ENCODE measurements at regions not wholly inside any gene's neighbourhood (a gene's known extent, or its start where the extent isn't known, plus 50 kb on each side); places are given as distances from the start of the nearest gene placed in this dataset.
"Not testable (repeated sequence)": the region's sequence is repeated elsewhere in the genome, so short reads cannot be mapped to it uniquely, and the experiment has no call there.

DNA sequence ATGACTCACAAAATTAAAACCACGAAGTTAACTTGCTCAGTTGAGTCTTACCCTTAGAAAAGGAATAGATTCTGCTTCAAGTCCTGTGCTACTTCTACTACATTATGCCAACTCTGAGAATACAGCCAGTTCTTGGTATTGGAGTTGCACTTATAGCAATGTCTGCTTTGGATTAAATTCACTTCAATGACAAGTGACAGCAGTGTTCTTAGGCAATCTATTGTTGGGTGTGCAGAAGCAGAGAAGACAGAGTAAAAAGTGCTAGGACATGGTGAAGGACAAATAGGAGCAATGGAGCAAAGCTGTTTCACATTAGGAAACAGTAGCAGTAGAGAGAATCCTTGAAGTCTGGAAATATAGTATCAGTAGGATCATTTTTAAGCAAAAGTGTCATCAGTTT, 713.1 kb downstream of the SI start:
- no peak for DNase-seq

- DNase-seq, result no peak
Observed at GRCh38 chr3:164364111-164364510, 714.2 kb downstream of the SI start.

DNA sequence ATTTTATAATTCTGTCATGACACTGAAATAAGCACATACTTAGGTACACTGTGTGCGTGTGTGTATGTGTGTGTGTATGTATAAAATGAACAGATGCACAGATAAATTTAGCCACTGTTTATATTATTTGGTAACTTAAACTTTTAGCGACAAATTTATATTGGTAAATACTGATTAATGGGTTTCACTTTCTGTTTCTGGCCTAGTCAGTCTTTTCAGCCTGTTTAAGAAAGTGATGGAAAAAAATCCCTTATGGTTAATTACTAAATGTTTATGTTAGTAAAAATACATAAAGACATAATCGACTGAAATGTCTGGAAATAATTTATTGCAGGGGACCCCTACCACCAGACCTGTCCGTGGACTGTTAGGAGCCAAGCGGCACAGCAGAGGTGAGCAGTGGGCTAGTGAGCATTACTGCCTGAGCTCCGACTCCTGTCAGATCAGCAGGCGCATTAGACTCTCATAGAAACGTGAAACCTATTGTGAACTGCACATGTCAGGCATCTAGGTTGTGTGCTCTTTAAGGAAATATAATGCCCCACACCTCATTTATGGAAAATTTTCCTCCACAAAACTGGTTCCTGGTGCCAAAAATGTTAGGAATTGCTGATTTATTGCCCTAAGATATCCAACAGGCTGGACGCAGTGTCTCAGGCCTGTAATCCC, 717.4 kb downstream of the SI start:
- peak; percentile 4 for DNase-seq

DNA sequence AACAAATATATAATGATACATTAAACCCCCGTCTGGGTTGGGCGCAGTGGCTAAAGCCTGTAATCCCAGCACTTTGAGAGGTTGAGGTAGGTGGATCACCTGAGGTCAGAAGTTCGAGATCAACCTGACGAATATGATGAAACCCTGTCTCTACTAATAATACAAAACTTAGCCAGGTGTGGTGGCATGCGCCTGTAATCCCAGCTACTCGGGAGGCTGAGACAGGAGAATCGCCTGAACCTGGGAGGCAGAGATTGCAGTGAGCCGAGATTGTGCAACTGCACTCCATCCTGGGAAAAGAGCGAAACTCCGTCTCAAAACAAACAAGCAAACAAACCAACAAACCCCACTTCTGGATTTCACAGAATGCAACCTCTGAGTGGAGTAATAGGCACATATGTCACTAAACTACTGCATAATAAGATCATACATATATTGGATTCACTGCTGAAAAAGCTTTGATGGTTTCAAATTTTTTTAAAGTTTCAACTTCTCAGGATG, 718.2 kb downstream of the SI start:
- DNase-seq, result no peak

GRCh38 chr3:164352991-164353390, 725.3 kb downstream of the SI start:
- no peak for DNase-seq

DNA sequence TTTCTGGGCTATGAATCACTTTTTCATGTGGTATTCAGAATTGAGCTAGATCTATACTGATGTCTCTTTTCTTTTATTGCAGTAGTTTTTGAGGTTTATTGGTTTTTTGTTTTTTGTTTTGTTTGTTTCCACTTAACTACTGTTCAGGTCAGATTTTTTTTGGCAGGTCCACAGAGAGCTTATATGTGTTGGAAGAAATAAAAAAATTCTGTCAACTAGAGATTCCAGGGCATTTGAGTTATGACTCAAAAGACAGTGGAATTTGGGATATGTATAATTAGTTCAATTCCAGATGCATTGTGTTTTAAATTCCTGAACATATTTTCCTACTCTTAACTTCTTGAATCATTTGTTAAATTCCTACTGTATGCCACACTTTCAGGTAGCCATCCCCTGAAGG, 727.2 kb downstream of the SI start:
- DNase-seq, result no peak

DNA sequence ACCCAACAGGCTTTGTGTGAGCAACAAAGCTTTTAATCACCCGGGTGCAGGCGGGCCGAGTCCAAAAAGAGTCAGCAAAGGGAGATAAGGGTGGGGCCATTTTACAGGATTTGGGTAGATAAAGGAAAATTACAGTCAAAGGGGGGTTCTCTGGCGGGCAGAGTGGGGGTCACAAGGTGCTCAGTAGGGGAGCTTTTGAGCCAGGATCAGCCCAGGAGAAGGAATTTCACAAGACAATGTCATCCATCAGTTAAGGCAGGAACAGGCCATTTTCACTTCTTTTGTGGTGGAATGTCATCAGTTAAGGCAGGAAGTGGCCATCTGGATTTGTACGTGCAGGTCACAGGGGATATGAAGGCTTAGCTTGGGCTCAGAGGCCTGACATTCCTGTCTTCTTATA, 736.1 kb downstream of the SI start:
- not testable (repeated sequence) for DNase-seq

- DNase-seq, result no peak
Observed at GRCh38 chr3:164341086-164341485, 737.2 kb downstream of the SI start.

DNA sequence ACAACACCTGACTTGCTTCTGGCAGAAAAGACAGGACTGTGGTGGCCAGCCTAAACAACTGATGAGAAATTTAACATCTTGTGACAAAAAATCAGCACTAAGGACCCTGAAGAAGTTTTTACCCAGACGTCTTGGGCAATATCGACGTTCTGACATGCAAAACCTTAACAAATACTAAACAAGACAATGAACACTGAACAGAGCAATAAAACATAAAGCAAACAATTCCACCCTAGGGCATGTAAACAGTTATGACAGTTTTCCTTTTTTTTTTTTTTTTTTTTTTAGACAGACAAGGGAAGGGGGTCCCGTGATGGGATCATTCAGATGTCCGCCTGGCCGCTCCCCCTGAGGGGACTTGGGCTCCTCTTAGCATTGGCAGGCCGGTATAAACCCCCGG, 738.0 kb downstream of the SI start:
- DNase-seq, result no peak

GRCh38 chr3:164332831-164333802, 745.2 kb downstream of the SI start:
- DNase-seq, result no peak

- no peak for DNase-seq
Observed at GRCh38 chr3:164326714-164327113, 751.6 kb downstream of the SI start.

DNA sequence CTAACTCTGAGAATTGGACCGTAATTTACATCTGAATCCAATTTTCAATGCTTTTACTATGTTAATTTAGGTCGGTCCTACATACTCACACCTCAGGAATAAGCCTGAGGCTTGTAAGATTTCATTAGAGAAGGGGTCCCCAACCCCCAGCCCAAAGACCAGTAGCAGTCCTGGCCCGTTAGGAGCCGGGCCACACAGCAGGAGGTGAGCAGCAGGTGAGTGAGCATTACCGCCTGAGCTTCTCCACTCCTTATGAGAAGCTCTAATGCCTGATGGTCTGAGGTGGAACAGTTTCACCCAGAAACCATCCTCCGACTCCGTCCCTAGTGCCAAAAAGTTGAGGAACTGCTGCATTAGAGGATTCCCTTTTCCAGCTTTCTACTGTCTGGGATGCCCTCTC, 757.3 kb downstream of the SI start:
- DNase-seq, result no peak

GRCh38 chr3:164306042-164306441, 772.3 kb downstream of the SI start:
- peak; percentile 78 for DNase-seq

GRCh38 chr3:164303894-164304293, 774.4 kb downstream of the SI start:
- DNase-seq, result no peak

DNA sequence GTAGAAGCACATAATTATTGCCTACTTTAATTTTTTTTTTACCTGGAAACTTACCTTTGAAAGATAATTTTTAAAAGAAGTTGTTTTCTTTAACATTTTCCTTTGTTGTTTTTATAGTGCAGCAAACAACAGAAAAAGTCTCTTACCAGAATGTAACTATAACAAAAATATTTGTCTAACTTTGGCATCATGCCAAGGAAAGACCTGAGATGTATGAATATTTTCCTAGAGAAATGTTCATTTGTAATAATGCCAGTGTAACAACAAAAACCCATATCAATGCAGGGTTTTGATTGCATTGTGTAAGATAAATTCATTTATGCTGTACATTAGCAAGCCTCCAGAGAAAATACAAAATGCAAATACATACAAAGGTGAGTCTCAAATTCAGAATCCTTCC, 775.7 kb downstream of the SI start:
- DNase-seq, result no peak

DNA sequence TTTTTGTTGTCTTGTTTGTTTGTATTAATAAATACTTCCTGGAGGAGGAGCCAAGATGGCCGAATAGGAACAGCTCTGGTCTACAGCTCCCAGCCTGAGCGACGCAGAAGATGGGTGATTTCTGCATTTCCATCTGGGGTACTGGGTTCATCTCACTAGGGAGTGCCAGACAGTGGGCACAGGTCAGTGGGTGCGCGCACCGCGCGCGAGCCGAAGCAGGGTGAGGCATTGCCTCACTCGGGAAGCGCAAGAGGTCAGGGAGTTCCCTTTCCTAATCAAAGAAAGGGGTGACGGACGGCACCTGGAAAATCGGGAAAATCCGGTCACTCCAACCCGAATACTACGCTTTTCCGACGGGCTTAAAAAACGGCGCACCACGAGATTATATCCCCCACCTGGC, 786.8 kb downstream of the SI start:
- not testable (repeated sequence) for DNase-seq

DNA sequence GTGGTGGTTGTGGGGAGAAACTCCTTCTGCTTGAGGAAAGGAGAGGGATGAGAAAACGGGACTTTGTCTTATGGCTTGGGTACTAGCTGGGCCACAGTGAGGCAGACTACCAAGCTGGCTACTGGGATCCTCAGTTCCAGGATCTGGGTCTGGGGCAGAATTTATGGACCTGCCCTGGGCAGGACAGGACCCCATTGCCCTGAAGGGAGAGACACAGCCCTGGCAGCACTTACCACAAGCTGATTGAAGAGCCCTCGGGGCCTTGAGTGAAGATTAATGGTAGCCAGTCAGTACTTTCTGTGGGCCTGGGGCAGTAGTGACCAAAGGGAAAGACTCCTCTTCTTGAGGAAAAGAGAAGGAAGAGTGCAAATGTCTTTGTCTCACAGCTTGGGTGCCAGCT, 799.7 kb downstream of the SI start:
- no peak for DNase-seq

GRCh38 chr3:164267053-164267452, 811.2 kb downstream of the SI start:
- DNase-seq, result no peak

GRCh38 chr3:164250923-164251322, 827.4 kb downstream of the SI start:
- DNase-seq, result peak; percentile 22

DNA sequence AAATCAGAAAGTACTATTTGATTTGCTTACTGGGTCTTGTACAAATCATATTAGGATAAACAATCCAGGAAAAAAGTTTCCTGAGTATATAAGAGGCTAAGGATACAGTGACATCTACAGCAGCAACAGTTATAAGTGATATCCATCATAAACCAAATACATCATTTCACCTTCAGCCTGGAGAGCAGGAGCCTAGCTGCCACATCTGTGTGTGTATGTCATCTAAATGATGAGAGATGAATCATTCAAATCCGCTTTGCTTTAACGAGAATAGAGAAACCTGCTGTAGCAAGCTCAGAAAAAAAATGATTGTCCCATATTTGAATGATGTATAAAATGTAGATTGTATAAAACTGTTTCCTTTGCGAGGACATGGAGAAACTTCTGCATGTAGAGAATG, 841.4 kb downstream of the SI start:
- no peak for DNase-seq

DNA sequence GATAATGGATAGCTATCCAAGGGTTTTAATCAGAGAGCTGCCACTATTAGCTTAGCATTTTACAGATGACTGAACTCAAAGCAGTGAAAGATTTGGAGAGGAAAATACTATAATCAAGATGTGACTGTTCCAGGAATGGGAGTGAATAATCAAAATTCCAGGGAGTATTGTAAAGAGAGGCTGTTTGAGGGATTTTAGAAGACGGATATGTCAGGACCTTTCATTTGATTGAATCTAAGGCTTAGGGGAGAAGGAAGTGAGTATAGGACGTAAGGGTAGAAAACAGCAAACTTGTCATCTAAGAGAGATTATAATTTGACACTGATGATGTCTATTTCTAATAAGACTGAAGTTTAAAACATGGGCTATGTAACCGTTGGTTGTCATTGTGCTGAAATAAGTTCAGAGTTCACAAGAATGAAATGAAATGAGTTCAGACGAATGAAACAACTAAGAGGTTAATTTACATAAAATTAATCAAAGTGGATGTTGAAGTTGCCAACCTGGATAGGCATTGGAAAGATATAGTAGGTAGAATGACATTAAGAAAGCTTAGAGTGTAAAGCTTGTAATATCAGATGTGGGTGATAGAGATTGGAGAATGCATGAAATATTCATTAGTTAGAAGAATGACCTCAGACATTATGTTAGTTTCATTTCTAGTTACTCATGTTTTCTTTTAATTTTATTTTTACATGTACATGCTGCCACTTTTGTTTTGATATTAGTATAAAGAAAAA, 842.8 kb downstream of the SI start:
- no peak for DNase-seq

DNA sequence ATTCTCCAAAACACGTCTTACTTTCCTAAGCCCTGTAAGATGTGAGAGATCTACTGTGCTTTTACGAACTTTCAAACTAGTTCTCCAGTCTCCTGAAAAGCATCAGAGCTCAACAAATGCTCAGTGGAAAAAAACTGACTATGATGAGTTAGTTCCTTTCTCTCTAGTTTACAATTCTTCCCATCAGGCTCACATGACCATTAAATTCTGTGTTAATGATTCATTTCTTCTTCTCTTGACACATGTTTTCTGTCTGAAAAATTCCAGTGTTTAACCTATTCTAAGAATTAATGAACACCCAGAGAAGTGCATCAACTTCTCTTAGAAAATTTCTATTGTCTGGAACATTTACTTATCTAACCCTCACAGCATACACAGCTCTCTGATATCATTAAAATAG, 844.3 kb downstream of the SI start:
- no peak for DNase-seq

- DNase-seq, result no peak
Observed at GRCh38 chr3:164231718-164232117, 846.6 kb downstream of the SI start.
